Stomach (tissue), 8 donors: ENCODE measurements at regions not wholly inside any gene's neighbourhood (a gene's known extent, or its start where the extent isn't known, plus 50 kb on each side); places are given as distances from the start of the nearest gene placed in this dataset.

Source experiments
- DNase-seq, 2 donors: peaks; one replicate each; pipeline versions ENCODE4 v3.0.0 to v3.0.0-alpha.2; 2013 to 2019
- H3K27ac ChIP-seq, 5 donors: fragments of 200-600 bp in 4 of 5; sonication (generic) in 4 of 5; one replicate each; pipeline ENCODE4 v1.5.1; 2013 to 2019; ENCODE audit warnings: mild to moderate bottlenecking in 1 of 5, moderate library complexity in 1 of 5
- H3K27me3 ChIP-seq, 3 donors: fragments of 200-600 bp; sonication (generic); one replicate each; pipeline ENCODE4 v1.5.1; 2017 to 2019; ENCODE audit warnings: mixed run types in 1 of 3
- H3K36me3 ChIP-seq, 4 donors: fragments of 200-600 bp; sonication (generic); 1 replicate in 3 of 4; 2 replicates in 1 of 4; pipeline ENCODE4 v1.5.1; 2016 to 2019
- H3K4me1 ChIP-seq, 4 donors: fragments of 200-600 bp; sonication (generic); one replicate each; pipeline ENCODE4 v1.5.1; 2016 to 2019
- H3K4me3 ChIP-seq, 4 donors: fragments of 200-600 bp; sonication (generic) in 3 of 4; one replicate each; pipeline ENCODE4 v1.5.1; 2016 to 2019; ENCODE audit warnings: mild to moderate bottlenecking in 1 of 4
- H3K9me3 ChIP-seq, 4 donors: fragments of 200-600 bp; sonication (generic); one replicate each; pipeline ENCODE4 v1.5.1; 2016 to 2019
- CTCF ChIP-seq, 7 experiments: fragments of 450-650 bp in 4 of 7; fragments of 200-600 bp in 3 of 7; sonication (generic) in 3 of 7; IDR thresholded peaks; one replicate each; pipeline ENCODE4 v1.5.1; 2016 to 2019; ENCODE audit warnings: antibody characterized with exemption in 7 of 7, control low read depth in 2 of 7, mild to moderate bottlenecking in 1 of 7
- EP300 ChIP-seq: sonication (generic); formaldehyde crosslinking; IDR thresholded peaks from one replicate; pipeline ENCODE4 v1.6.1; 2017; ENCODE audit warnings: antibody characterized with exemption
- POLR2A ChIP-seq, 4 donors: fragments of 450-650 bp; IDR thresholded peaks; one replicate each; pipeline ENCODE4 v1.6.1; 2016; ENCODE audit warnings: antibody characterized with exemption in 4 of 4, control low read depth in 2 of 4, mild to moderate bottlenecking in 1 of 4, moderate library complexity in 1 of 4
- POLR2AphosphoS5 ChIP-seq, 3 donors: sonication (generic); formaldehyde crosslinking; IDR thresholded peaks; one replicate each; pipeline ENCODE4 v1.6.1; 2016; ENCODE audit warnings: antibody characterized with exemption in 3 of 3
- WGBS, 5 donors: extraction: QIAGEN DNeasy Blood & Tissue Kit in 3 of 5; methylation state at CpG; one replicate each; pipeline versions ENCODE4 v1.1.5 to v1.1.7; 2013 to 2018; 5-methylcytosine and 5-hydroxymethylcytosine counted together
- intact Hi-C: fragments of 100-400 bp; cut with DNase I; formaldehyde crosslinking; loops from one replicate; pipeline ENCODE4 v1.15.1; 2023; ENCODE audit warnings: low total_unique reads
- donor health status: healthy with polysubstance abuse.
- donor health status: Bipolar disorder and iron deficiency.
- donor health status: healthy.

GRCh38 chr1:81525085-81525484 is 275.6 kb upstream of the ADGRL2 start:
- Histone ChIP-seq H3K27me3 (no peaks in the 10 kb centered on the region), H3K9me3 (no peaks in the 10 kb centered on the region), H3K4me1 (no peaks in the 10 kb centered on the region), H3K27ac (no peak overlapping the region), H3K4me3 (no peak overlapping the region), H3K36me3 (no peaks in the 10 kb centered on the region)
- TF ChIP-seq POLR2AphosphoS5 (IDR thresholded peaks at IDR 0.05): no peak
- TF ChIP-seq EP300: no peak
- no peak for TF ChIP-seq POLR2A (IDR thresholded peaks at IDR 0.05)
- no peak for TF ChIP-seq CTCF (IDR thresholded peaks at IDR 0.05)
- DNase-seq: no peak
- intact Hi-C loops: no loop called here
- WGBS, 5 donors: 55 to 74% (median 58%) methylated on average over 9 of the region's 9 CpGs

GRCh38 chr1:81519987-81520386 is 280.7 kb upstream of the ADGRL2 start:
- Histone ChIP-seq H3K27me3 (no peaks in the 10 kb centered on the region), H3K4me1 (peaks cover 0 to 8% (median 0%) of the 10 kb centered on the region in 4 donors), H3K36me3 (no peaks in the 10 kb centered on the region), H3K9me3 (no peaks in the 10 kb centered on the region), H3K27ac (no peak overlapping the region), H3K4me3 (no peak overlapping the region)
- no peak for TF ChIP-seq POLR2A (IDR thresholded peaks at IDR 0.05)
- no peak for TF ChIP-seq POLR2AphosphoS5 (IDR thresholded peaks at IDR 0.05)
- TF ChIP-seq EP300: no peak
- TF ChIP-seq CTCF (IDR thresholded peaks at IDR 0.05): no peak
- no peak for DNase-seq
- intact Hi-C loops: no loop called here
- WGBS, 5 donors: 77 to 89% (median 84%) methylated on average over 1 of the region's 1 CpG

- Histone ChIP-seq H3K4me3 (no peak overlapping the region), H3K4me1 (peaks cover 0 to 8% (median 0%) of the 10 kb centered on the region in 4 donors), H3K9me3 (no peaks in the 10 kb centered on the region), H3K27me3 (no peaks in the 10 kb centered on the region), H3K36me3 (no peaks in the 10 kb centered on the region), H3K27ac (no peak overlapping the region)
- peak in 1 of 2 donors; percentile 20 for DNase-seq
- WGBS, 5 donors: 19 to 39% (median 36%) methylated on average over 8 of the region's 8 CpGs
- no peak for TF ChIP-seq CTCF (IDR thresholded peaks at IDR 0.05)
- intact Hi-C loops: no loop called here
Measured at GRCh38 chr1:81517987-81518386, 282.7 kb upstream of the ADGRL2 start.

- H3K36me3 ChIP-seq: no peaks in the 10 kb centered on the region
- DNase-seq: no peak
- 69 to 81% (median 77%) methylated on average over 2 of the region's 2 CpGs for WGBS, 5 donors
- TF ChIP-seq POLR2AphosphoS5 (IDR thresholded peaks at IDR 0.05) (no peak), POLR2A (IDR thresholded peaks at IDR 0.05) (no peak), EP300 (no peak), CTCF (IDR thresholded peaks at IDR 0.05) (no peak)
- no peak overlapping the region for H3K27ac ChIP-seq
- H3K4me1 ChIP-seq: peaks cover 0 to 21% (median 12%) of the 10 kb centered on the region in 4 donors
- intact Hi-C loops: no loop called here
- H3K9me3 ChIP-seq: no peaks in the 10 kb centered on the region
- no peak overlapping the region for H3K4me3 ChIP-seq
- no peaks in the 10 kb centered on the region for H3K27me3 ChIP-seq
Measured at GRCh38 chr1:81513796-81514354, 286.9 kb upstream of the ADGRL2 start.
